Neural progenitor cell (in vitro differentiated cells): ENCODE measurements at regions not wholly inside any gene's neighbourhood (a gene's known extent, or its start where the extent isn't known, plus 50 kb on each side); places are given as distances from the start of the nearest gene placed in this dataset.

Source experiments
- CTCF ChIP-seq: fragments of 200-600 bp; sonication (generic); IDR thresholded peaks from 2 replicates; pipeline ENCODE4 v1.5.1; 2017; ENCODE audit warnings: antibody characterized with exemption, mild to moderate bottlenecking
- EZH2 ChIP-seq: fragments of 200-600 bp; sonication (generic); IDR thresholded peaks from 2 replicates; pipeline ENCODE4 v1.6.1; 2017; ENCODE audit warnings: antibody characterized with exemption, mild to moderate bottlenecking, moderate library complexity

GRCh38 chr13:57302604-57303003 is 135.6 kb downstream of the PRR20E start:
- TF ChIP-seq CTCF = no peak
- TF ChIP-seq EZH2 = no peak
